ENCODE measurements at regions not wholly inside any gene's neighbourhood (a gene's known extent, or its start where the extent isn't known, plus 50 kb on each side); places are given as distances from the start of the nearest gene placed in this dataset.

GRCh38 chr12:108441549-108441948, 73.5 kb upstream of the FICD start:
- no peak for DNase-seq (ENCODE audit: low read depth)
- no peak overlapping the region for H3K4me3 ChIP-seq (ENCODE audit: low read length)

GRCh38 chr12:108440736-108441135, 74.3 kb upstream of the FICD start:
- no peak for DNase-seq (ENCODE audit: low read depth)
- TF ChIP-seq CTCF (conservative IDR thresholded peaks at IDR 0.05; ENCODE audit: low read depth, low read length), result no peak
- H3K4me3 ChIP-seq (ENCODE audit: low read length), result no peak overlapping the region

More at GRCh38 chr12:108441549-108441948, 73.5 kb upstream of the FICD start:
- no peak for TF ChIP-seq CTCF (conservative IDR thresholded peaks at IDR 0.05; ENCODE audit: low read depth, low read length)

GRCh38 chr12:108438667-108439066, 76.4 kb upstream of the FICD start:
- no peak for DNase-seq (ENCODE audit: low read depth)
- no peak overlapping the region for H3K4me3 ChIP-seq (ENCODE audit: low read length)
- no peak for TF ChIP-seq CTCF (conservative IDR thresholded peaks at IDR 0.05; ENCODE audit: low read depth, low read length)

- no peak for DNase-seq (ENCODE audit: low read depth)
- no peak for TF ChIP-seq CTCF (conservative IDR thresholded peaks at IDR 0.05; ENCODE audit: low read depth, low read length)
- H3K4me3 ChIP-seq (ENCODE audit: low read length), result no peak overlapping the region
Measured at GRCh38 chr12:108432423-108433121, 82.5 kb upstream of the FICD start.

GRCh38 chr12:108430926-108431325, 84.2 kb upstream of the FICD start:
- TF ChIP-seq CTCF (conservative IDR thresholded peaks at IDR 0.05; ENCODE audit: low read depth, low read length), result no peak
- DNase-seq (ENCODE audit: low read depth), result no peak
- H3K4me3 ChIP-seq (ENCODE audit: low read length), result no peak overlapping the region

GRCh38 chr12:108430245-108430644, 84.8 kb upstream of the FICD start:
- TF ChIP-seq CTCF (conservative IDR thresholded peaks at IDR 0.05; ENCODE audit: low read depth, low read length), result no peak
- no peak overlapping the region for H3K4me3 ChIP-seq (ENCODE audit: low read length)
- DNase-seq (ENCODE audit: low read depth), result no peak

- H3K4me3 ChIP-seq (ENCODE audit: low read length), result no peak overlapping the region
- no peak for DNase-seq (ENCODE audit: low read depth)
- no peak for TF ChIP-seq CTCF (conservative IDR thresholded peaks at IDR 0.05; ENCODE audit: low read depth, low read length)
Measured at GRCh38 chr12:108425238-108425795, 86.2 kb upstream of the CMKLR1 start.
